Right hindlimb (tissue), 1 donor: ENCODE measurements at regions not wholly inside any gene's neighbourhood (a gene's known extent, or its start where the extent isn't known, plus 50 kb on each side); places are given as distances from the start of the nearest gene placed in this dataset.
"Not testable (repeated sequence)": the region's sequence is repeated elsewhere in the genome, so short reads cannot be mapped to it uniquely, and the experiment has no call there.

Experiments
- DNase-seq: peaks from one replicate; pipeline ENCODE4 v3.0.0-alpha.2; 2018

- DNase-seq: no peak
These were observed 180.5 kb upstream of the SFSWAP start for GRCh38 chr12:131530422-131530821.

GRCh38 chr12:131533139-131533538 lies 177.8 kb upstream of the SFSWAP start:
- DNase-seq: no peak

- no peak for DNase-seq
These were observed 175.1 kb upstream of the SFSWAP start for GRCh38 chr12:131535779-131536178.

GRCh38 chr12:131536337-131536736 lies 174.6 kb upstream of the SFSWAP start:
- no peak for DNase-seq

DNA sequence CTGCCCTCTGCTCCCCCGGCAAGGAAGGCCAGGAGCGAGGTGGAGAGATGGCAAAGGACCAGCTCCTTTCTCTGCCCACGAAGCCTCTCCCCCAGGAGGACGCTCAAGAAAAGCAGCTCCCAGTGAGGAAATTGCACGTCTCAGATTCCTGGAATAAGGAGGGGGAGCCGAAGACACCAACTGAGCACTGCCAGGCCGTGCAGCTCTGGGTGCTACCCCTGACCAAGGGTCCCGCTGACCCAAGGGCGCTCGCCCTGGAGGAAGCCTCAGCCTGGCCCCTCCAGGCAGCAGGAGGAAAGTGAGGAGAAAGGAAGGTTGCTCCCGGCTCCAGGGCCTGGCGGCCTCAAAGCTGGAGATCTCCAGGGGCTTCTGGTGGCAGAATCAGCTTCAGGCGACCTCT lies 174.1 kb upstream of the SFSWAP start:
- no peak for DNase-seq

DNA sequence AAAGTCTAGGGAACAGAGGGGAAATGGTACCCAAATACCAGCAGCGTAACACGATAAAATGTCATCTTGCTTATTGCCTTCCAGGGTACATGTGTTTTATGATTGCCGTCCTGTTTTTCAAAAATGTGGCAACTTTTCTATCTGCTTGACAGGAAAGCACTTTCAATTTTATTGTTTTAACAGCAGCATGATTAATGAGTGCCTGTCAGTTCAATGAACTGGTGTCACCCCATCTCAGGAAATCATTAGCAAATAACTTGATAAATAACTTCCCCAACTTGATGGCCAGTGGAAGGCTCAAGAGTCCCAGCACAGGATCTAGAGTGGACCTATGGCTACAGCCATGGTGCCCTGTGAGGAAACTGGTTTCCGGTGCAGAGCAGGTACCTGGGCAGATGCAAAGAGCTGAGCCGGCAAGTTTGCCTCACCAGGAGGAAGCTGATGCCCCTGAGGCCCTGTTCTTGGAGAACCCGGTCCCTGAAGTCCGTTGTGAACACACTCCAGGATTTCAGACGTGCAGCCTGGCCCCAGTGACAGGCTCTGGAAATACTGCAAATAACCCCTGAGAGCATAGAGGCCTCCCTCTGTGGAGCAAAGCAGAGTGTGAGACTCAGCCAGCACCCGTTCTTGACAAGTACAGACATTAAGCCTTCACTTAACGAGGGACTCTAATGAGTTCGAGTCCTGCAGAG lies 173.5 kb upstream of the SFSWAP start:
- no peak for DNase-seq

- no peak for DNase-seq
These were observed 171.5 kb upstream of the SFSWAP start for GRCh38 chr12:131539381-131539780.

- no peak for DNase-seq
These were observed 170.7 kb upstream of the SFSWAP start for GRCh38 chr12:131540138-131540623.

GRCh38 chr12:131541512-131541911 lies 169.4 kb upstream of the SFSWAP start:
- DNase-seq: not testable (repeated sequence)

GRCh38 chr12:131542351-131542750 lies 168.5 kb upstream of the SFSWAP start:
- no peak for DNase-seq

GRCh38 chr12:131543040-131543439 lies 167.8 kb upstream of the SFSWAP start:
- DNase-seq: no peak

DNA sequence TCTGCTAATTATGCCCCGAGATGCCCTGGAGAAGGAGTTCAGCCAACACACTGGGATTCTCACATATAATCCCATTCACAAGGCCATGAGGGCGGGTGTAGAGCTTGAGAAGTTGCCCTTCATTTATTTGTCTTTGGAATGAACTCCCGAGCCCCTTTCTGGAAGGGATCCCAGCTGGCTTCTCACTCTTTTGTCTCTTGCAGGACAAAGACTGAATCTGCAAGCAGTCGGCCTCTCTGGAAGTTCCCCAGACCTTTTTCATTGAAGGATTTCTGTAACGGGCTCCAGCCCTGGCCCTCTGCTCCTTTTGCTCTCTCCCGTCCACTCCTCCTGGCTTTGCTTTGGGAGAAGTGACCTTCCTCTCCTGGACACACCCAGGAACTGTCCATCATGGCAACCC lies 163.3 kb upstream of the SFSWAP start:
- no peak for DNase-seq

DNA sequence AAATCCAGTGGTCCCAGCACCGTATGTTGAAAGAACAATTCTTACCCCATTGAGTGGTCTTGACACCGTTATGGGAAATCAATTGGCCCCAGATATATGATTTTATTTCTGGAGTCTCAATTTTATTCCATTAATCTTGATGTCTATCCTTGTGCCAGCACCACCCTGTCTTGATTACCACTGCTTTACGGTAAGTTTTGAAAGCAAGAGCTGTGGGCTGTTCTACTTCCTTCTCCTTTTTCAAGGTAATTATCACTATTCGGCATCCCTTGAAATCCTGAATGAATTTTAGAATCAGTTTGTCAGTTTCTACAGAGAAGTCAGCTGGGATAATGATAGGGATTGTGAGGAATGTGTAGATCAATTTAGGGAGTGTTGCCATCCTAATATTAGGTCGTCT lies 160.8 kb upstream of the SFSWAP start:
- no peak for DNase-seq

GRCh38 chr12:131551675-131552491 lies 159.0 kb upstream of the SFSWAP start:
- no peak for DNase-seq

DNA sequence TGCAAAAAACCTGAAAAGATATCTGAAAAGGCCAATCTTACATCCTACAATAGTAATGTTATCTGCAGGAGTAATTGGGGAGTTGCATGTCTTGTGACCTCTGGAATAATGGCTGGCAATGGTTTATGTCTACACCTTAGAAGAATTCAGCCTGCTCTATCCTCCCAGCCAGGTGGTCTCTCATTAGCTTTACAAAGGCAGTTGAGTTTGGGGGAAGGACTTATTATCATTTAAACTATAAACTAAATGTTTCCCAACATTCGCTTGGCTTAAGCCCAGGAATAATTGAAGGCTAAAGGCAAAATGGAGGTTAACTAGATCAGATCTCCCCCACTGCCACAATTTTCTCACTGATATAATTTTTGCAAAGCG lies 158.4 kb upstream of the SFSWAP start:
- no peak for DNase-seq

DNA sequence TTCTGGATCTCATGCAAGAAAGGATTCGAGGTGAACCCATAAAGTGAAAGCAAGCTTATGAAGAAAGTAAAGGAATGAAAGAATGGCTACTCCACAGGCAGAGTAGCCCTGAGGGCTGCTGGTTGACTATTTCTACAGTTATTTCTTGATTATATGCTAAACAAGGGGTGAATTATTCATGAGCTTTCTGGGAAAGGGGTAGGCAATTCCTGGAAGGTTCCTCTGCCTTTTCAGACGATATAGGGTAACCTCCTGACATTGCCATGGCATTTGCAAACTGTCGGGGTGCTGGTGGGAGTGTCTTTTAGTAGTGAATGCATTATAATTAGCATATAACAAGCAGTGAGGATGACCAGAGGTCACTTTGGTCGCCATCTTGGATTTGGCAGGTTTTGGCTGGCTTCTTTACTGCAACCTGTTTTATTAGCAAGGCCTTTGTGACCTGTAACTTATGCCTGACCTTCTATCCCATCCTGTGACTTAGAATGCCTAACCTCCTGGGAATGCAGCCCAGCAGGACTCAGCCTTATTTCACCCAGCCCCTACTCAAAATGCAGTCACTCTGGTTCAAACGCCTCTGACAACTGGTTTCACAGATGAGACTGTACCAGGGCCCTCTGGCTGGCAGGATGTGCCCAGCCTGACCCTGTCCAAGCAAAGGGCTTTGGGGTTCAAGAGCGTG lies 157.7 kb upstream of the SFSWAP start:
- DNase-seq: no peak

DNA sequence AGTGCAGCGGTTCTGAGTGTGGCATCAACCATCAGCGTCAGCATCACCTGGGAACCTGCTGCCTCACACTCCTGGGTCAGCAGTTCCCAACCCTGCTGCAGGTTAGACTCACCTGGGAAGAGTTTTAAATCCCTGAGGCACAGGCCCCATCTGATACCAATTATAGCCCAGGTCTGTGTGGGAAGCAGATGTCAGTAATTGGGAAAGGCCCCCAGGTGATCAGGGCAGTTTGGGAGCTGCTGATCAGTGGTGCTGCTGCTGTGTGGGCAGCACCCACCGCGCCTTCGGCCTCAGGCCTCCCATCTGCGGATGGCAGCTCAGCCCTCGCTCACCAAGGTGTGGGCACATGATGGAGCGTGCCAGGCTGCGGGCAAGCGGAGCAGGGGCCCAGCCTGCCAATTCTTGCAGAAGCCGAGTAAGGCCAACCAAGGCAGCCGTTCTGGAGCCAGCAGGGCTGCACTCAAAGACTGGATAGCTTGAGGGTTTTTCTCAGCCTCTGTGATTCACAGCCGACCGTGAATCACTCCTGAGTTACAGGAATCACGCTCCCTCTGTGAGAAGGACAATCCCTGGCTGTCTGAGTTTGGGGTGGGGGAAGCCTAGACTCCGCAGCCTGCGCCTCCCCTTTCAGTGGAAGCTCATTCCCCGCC lies 155.6 kb upstream of the SFSWAP start:
- no peak for DNase-seq

GRCh38 chr12:131555866-131556265 lies 155.0 kb upstream of the SFSWAP start:
- DNase-seq: no peak

DNA sequence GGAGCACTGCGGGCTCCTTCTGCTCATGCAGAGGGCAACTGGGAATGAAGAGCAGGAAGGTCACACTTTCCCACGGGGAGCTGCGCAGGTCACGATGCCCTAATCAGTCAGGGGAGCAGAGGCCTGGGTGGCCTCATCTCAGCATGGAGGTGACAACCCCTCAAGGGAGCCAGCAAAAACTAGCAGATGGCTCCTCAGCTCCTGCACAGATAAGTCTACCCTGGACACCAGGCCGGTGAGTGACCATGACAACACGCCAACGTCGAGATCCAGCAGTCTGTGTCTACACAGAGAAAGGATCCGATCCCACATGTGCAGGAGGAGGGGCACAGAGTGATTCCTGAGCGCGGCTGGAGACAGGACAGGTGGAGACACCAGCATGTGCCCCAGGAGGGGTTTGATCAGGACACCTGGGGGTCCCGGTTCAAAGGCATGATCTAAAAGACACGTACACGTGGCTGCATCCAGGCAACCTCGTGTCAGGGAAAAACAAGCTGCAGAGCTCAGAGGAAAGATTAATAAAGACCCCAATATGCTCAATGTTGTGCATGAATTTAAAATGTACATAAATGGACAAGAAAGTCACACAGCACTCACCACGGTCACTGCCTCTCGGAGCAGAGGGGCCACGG lies 153.7 kb upstream of the SFSWAP start:
- no peak for DNase-seq

DNA sequence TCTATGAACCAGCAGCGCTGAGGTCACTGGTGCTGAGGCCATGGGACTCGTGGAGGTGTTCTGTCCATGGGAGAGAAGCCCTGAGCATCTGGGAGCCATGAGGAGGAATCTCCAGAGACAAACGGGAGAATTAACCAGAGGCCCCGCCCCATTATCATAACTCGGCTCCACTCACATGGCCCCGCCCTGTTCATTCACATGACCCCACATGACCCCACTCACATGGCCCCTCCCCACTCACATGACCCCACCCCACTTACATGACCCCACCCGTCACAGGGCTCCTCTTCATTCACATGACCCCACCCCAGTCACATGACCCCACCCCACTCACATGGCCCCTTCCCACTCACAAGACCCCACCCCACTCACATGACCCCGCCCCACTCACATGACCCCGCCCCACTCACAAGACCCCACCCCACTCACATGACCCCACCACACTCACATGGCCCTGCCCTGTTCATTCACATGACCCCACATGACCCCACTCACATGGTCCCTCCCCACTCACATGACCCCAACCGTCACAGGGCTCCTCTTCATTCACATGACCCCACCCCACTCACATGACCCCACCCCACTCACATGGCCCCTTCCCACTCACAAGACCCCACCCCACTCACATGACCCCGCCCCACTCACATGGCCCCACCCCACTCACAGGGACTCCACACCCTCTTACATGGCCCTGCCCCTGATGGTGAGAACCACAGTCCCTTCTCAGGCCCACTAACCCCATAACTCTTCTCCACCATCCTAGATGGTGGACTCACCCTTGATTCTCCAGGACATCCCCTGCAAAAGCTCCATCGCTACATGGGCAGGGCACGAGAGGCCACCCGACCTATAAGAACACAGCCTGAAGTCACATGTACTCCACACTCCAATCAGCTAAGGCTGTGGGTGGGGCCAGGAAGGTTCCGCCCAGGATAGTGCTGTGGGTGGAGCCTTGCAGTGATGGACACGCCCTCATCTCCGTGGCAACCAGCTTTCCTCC lies 151.1 kb upstream of the SFSWAP start:
- DNase-seq: no peak

- no peak for DNase-seq
These were observed 149.8 kb upstream of the SFSWAP start for GRCh38 chr12:131561051-131561450.
